ENCODE measurements at regions not wholly inside any gene's neighbourhood (a gene's known extent, or its start where the extent isn't known, plus 50 kb on each side); places are given as distances from the start of the nearest gene placed in this dataset.

DNA sequence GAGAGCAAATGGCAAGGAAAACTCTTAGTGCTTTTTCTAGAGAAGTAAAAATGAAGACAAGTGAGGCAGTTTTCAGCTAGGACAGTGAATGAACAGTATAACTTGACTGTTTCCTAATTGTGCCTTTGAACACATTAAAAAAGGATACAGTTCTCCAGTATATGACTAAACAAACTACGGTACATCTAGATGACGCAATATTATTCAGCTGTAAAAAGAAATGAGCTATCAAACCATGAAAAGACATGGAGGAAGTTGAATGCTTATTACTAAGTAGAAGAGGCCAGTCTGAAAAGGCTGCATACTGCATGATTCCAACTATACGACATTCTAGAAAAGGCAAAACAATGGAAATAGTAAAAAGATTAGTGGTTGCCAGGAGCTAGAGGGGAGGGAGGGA is 206.3 kb downstream of the SIPA1L2 start:
- H2AFZ ChIP-seq (ENCODE audit: low read depth, low read length): no peak overlapping the region
- H3K9me1 ChIP-seq (replicated peaks; ENCODE audit: control insufficient read depth, extremely low read depth, insufficient read depth, low read length): no peaks in the 10 kb centered on the region
- no peaks in the 10 kb centered on the region for H3K79me2 ChIP-seq (ENCODE audit: control insufficient read depth, insufficient read depth, low read length)
- FAIRE-seq (no peak), DNase-seq (ENCODE audit: low read depth, low spot score) (no peak)
- H3K27ac ChIP-seq (ENCODE audit: insufficient read depth, low read depth, low read length): no peak overlapping the region
- ChIA-PET POLR2A (no interaction called here), CTCF (interaction anchor here (0.8 kb wide), 1 partner anchor 17 kb away, joined by 4 read pairs; no protein-coding TSS in a partner anchor)
- no peaks in the 10 kb centered on the region for H4K20me1 ChIP-seq (replicated peaks; ENCODE audit: control insufficient read depth, extremely low read depth, insufficient read depth, low read length)
- no peak overlapping the region for H3K4me2 ChIP-seq (ENCODE audit: insufficient read depth, low read length)
- H3K9me3 ChIP-seq (replicated peaks; ENCODE audit: control insufficient read depth, insufficient read depth, low read length): no peaks in the 10 kb centered on the region
- intact Hi-C loops (cut with micrococcal nuclease) (loop anchor here (10.0 kb wide), 1 partner anchor 201 kb away; no protein-coding TSS in a partner anchor), dilution Hi-C loops (cut with MboI; ENCODE audit: extremely low pct_ligation_motif_present, low sequenced_read_pairs) (no loop called here)
- H3K36me3 ChIP-seq (ENCODE audit: control insufficient read depth in 2 of 2, extremely low read depth in 1 of 2, insufficient read depth in 2 of 2, low read length in 2 of 2): no peaks in the 10 kb centered on the region
- no TSS peak for BruUV-seq (replicated peaks)
- H3K27me3 ChIP-seq (ENCODE audit: control insufficient read depth in 2 of 2, insufficient read depth in 2 of 2, low read length in 2 of 2): no peaks in the 10 kb centered on the region
- H3K9ac ChIP-seq (replicated peaks; ENCODE audit: extremely low read depth, insufficient read depth, low read length): no peak overlapping the region
- H3K4me3 ChIP-seq (replicated peaks in 1 of 3; ENCODE audit: insufficient read depth in 1 of 3, low read depth in 1 of 3, low read length in 3 of 3): no peak overlapping the region
- no peaks in the 10 kb centered on the region for H3K4me1 ChIP-seq (ENCODE audit: control insufficient read depth, extremely low read depth, insufficient read depth, low read length)
- TF ChIP-seq MYC (IDR thresholded peaks at IDR 0.05; ENCODE audit: low read depth, low read length) (no peak), FOS (IDR thresholded peaks at IDR 0.05; ENCODE audit: borderline replicate concordance, insufficient read depth, low read length) (no peak), POLR2A (IDR thresholded peaks at IDR 0.05; ENCODE audit: low read depth, low read length) (no peak), JUN (IDR thresholded peaks at IDR 0.05; ENCODE audit: borderline replicate concordance, insufficient read depth, insufficient read length, low read depth) (no peak), EZH2 (IDR thresholded peaks at IDR 0.05; ENCODE audit: borderline replicate concordance, low read depth, low read length, severe bottlenecking) (no peak), GATA2 (IDR thresholded peaks at IDR 0.05; ENCODE audit: insufficient read depth, insufficient read length, low read depth, low read length) (no peak), POLR2AphosphoS5 (IDR thresholded peaks at IDR 0.05; ENCODE audit: insufficient read depth, low read depth, low read length) (no peak)
- TF ChIP-seq, protein P1, sequence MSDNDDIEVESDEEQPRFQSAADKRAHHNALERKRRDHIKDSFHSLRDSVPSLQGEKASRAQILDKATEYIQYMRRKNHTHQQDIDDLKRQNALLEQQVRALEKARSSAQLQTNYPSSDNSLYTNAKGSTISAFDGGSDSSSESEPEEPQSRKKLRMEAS (IDR thresholded peaks at IDR 0.05; ENCODE audit: insufficient read depth, insufficient read length): no peak
- TF ChIP-seq, protein P2, sequence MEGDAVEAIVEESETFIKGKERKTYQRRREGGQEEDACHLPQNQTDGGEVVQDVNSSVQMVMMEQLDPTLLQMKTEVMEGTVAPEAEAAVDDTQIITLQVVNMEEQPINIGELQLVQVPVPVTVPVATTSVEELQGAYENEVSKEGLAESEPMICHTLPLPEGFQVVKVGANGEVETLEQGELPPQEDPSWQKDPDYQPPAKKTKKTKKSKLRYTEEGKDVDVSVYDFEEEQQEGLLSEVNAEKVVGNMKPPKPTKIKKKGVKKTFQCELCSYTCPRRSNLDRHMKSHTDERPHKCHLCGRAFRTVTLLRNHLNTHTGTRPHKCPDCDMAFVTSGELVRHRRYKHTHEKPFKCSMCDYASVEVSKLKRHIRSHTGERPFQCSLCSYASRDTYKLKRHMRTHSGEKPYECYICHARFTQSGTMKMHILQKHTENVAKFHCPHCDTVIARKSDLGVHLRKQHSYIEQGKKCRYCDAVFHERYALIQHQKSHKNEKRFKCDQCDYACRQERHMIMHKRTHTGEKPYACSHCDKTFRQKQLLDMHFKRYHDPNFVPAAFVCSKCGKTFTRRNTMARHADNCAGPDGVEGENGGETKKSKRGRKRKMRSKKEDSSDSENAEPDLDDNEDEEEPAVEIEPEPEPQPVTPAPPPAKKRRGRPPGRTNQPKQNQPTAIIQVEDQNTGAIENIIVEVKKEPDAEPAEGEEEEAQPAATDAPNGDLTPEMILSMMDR (IDR thresholded peaks at IDR 0.05; ENCODE audit: extremely low read depth in 1 of 2, insufficient read depth in 1 of 2, low read depth in 1 of 2, low read length in 2 of 2): no peak

Measured in endothelial cell of umbilical vein (primary cell).